ENCODE measurements at regions not wholly inside any gene's neighbourhood (a gene's known extent, or its start where the extent isn't known, plus 50 kb on each side); places are given as distances from the start of the nearest gene placed in this dataset.

- Histone ChIP-seq H3K79me2 (no peaks in the 10 kb centered on the region), H3K4me3 (ENCODE audit: low read depth, low read length) (no peak overlapping the region), H3K4me2 (ENCODE audit: low read length) (no peak overlapping the region), H3K36me3 (ENCODE audit: control insufficient read depth, insufficient read depth, low read length) (no peaks in the 10 kb centered on the region), H2AFZ (no peak overlapping the region), H3K9ac (no peak overlapping the region), H3K27me3 (ENCODE audit: control insufficient read depth, insufficient read depth, low read length) (no peaks in the 10 kb centered on the region), H3K27ac (no peak overlapping the region), H3K9me3 (ENCODE audit: control insufficient read depth, low read length) (no peaks in the 10 kb centered on the region), H3K4me1 (no peaks in the 10 kb centered on the region)
- TF ChIP-seq, protein P1, sequence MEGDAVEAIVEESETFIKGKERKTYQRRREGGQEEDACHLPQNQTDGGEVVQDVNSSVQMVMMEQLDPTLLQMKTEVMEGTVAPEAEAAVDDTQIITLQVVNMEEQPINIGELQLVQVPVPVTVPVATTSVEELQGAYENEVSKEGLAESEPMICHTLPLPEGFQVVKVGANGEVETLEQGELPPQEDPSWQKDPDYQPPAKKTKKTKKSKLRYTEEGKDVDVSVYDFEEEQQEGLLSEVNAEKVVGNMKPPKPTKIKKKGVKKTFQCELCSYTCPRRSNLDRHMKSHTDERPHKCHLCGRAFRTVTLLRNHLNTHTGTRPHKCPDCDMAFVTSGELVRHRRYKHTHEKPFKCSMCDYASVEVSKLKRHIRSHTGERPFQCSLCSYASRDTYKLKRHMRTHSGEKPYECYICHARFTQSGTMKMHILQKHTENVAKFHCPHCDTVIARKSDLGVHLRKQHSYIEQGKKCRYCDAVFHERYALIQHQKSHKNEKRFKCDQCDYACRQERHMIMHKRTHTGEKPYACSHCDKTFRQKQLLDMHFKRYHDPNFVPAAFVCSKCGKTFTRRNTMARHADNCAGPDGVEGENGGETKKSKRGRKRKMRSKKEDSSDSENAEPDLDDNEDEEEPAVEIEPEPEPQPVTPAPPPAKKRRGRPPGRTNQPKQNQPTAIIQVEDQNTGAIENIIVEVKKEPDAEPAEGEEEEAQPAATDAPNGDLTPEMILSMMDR (IDR thresholded peaks at IDR 0.05) = no peak
Observed at GRCh38 chr1:60234776-60235175, 161.2 kb upstream of the C1orf87 start.

GRCh38 chr1:60229821-60230220, 156.3 kb upstream of the C1orf87 start:
- no peak overlapping the region for H2AFZ ChIP-seq
- no peak overlapping the region for H3K27ac ChIP-seq
- no peaks in the 10 kb centered on the region for H3K27me3 ChIP-seq (ENCODE audit: control insufficient read depth, insufficient read depth, low read length)
- TF ChIP-seq, protein P1 (IDR thresholded peaks at IDR 0.05) = no peak
- no peaks in the 10 kb centered on the region for H3K79me2 ChIP-seq
- H3K36me3 ChIP-seq (ENCODE audit: control insufficient read depth, insufficient read depth, low read length) = no peaks in the 10 kb centered on the region
- H3K9ac ChIP-seq = no peak overlapping the region
- no peaks in the 10 kb centered on the region for H3K9me3 ChIP-seq (ENCODE audit: control insufficient read depth, low read length)
- no peak overlapping the region for H3K4me3 ChIP-seq (ENCODE audit: low read depth, low read length)
- H3K4me1 ChIP-seq = no peaks in the 10 kb centered on the region
- no peak overlapping the region for H3K4me2 ChIP-seq (ENCODE audit: low read length)

DNA sequence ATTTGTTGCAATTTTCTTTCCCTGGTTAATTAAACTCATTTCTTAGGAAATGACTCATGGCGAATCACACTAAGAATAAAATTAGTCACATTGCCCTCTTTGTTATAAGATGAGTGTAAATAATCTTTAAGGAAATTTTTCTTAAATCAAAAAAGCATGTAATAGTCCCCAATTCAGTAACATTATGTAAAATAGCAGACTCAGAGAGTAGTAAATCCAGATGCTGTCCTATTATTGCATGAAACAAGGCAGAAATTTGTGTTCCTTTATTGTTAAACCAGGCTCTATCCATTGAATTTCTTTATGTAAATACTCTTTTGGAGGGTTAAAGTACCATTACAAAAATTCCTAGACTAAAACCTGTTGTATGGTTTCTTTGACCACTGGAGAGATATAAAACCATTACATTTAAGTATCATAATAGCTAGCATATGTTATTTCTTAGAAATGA, 154.5 kb upstream of the C1orf87 start:
- Histone ChIP-seq H3K36me3 (ENCODE audit: control insufficient read depth, insufficient read depth, low read length) (no peaks in the 10 kb centered on the region), H3K9me3 (ENCODE audit: control insufficient read depth, low read length) (no peaks in the 10 kb centered on the region), H3K9ac (no peak overlapping the region), H3K4me1 (no peaks in the 10 kb centered on the region), H3K4me2 (ENCODE audit: low read length) (no peak overlapping the region), H3K79me2 (no peaks in the 10 kb centered on the region), H3K27ac (no peak overlapping the region), H3K27me3 (ENCODE audit: control insufficient read depth, insufficient read depth, low read length) (no peaks in the 10 kb centered on the region), H2AFZ (no peak overlapping the region), H3K4me3 (ENCODE audit: low read depth, low read length) (no peak overlapping the region)
- TF ChIP-seq, protein P1 (IDR thresholded peaks at IDR 0.05) = no peak

- no peaks in the 10 kb centered on the region for H3K9me3 ChIP-seq (ENCODE audit: control insufficient read depth, low read length)
- no peak overlapping the region for H3K27ac ChIP-seq
- H3K4me2 ChIP-seq (ENCODE audit: low read length) = no peak overlapping the region
- no peaks in the 10 kb centered on the region for H3K4me1 ChIP-seq
- no peak overlapping the region for H2AFZ ChIP-seq
- no peaks in the 10 kb centered on the region for H3K27me3 ChIP-seq (ENCODE audit: control insufficient read depth, insufficient read depth, low read length)
- no peaks in the 10 kb centered on the region for H3K79me2 ChIP-seq
- TF ChIP-seq, protein P1 (IDR thresholded peaks at IDR 0.05) = no peak
- no peak overlapping the region for H3K9ac ChIP-seq
- no peak overlapping the region for H3K4me3 ChIP-seq (ENCODE audit: low read depth, low read length)
- H3K36me3 ChIP-seq (ENCODE audit: control insufficient read depth, insufficient read depth, low read length) = no peaks in the 10 kb centered on the region
Observed at GRCh38 chr1:60227601-60228000, 154.0 kb upstream of the C1orf87 start.

DNA sequence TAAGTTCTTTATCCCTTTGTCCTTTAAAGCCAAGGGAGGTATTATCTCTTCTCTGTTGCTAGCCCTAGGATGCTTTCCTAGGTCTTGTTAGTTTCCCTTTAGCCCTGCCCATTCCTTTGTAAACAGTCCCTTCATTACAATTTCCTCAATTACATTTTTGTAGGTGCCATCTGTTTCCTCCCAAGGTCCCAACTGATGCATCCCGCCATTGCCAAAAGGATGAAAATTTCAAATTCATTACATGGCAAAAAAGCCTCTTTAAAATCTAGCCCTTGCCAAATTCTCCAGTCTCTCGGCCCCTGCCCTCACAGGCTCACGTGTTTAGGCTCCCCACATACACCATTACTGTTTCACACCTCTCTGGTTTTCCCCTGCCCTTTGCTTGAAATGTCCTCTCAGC, 151.9 kb upstream of the C1orf87 start:
- TF ChIP-seq, protein P1 (IDR thresholded peaks at IDR 0.05) = no peak

More for the DNA sequence above, 151.9 kb upstream of the C1orf87 start:
- no peak overlapping the region for H3K4me2 ChIP-seq (ENCODE audit: low read length)
- no peaks in the 10 kb centered on the region for H3K27me3 ChIP-seq (ENCODE audit: control insufficient read depth, insufficient read depth, low read length)
- H3K79me2 ChIP-seq = no peaks in the 10 kb centered on the region
- no peak overlapping the region for H3K9ac ChIP-seq
- H2AFZ ChIP-seq = no peak overlapping the region
- no peak overlapping the region for H3K27ac ChIP-seq
- no peaks in the 10 kb centered on the region for H3K36me3 ChIP-seq (ENCODE audit: control insufficient read depth, insufficient read depth, low read length)
- no peaks in the 10 kb centered on the region for H3K9me3 ChIP-seq (ENCODE audit: control insufficient read depth, low read length)
- no peaks in the 10 kb centered on the region for H3K4me1 ChIP-seq
- H3K4me3 ChIP-seq (ENCODE audit: low read depth, low read length) = no peak overlapping the region
